VCaP (cell line): ENCODE measurements at regions not wholly inside any gene's neighbourhood (a gene's known extent, or its start where the extent isn't known, plus 50 kb on each side); places are given as distances from the start of the nearest gene placed in this dataset.

ENCODE experiments used
- H3K27ac ChIP-seq: fragments of 450-650 bp; 2 replicates; pipeline ENCODE4 v1.5.1; 2017
- TF ChIP-seq, protein P1 (sequence below): fragments of 450-650 bp; conservative IDR thresholded peaks from 2 replicates; pipeline ENCODE4 v1.5.1; 2017; ENCODE audit warnings: mild to moderate bottlenecking, moderate library complexity

DNA sequence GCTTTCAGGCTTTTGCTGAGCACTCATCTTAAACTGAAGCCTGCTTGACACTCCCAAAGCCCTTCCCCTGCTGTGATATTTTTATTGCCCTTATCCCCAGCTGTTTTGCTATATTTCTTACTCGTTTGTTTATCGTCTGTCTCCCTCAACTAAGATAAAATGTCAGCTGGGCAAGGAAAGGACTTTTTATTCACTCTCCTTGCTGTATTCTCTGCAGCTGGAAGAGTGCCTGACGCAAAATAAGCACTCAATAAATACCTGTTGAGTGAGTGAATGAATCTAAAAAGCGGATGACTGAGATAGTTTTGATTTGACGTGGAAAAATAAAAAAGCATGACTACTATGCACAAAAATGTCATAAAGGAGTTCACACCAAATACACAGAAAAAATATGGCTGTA is 84.8 kb upstream of the POMGNT2 start:
- no peak overlapping the region for H3K27ac ChIP-seq

DNA sequence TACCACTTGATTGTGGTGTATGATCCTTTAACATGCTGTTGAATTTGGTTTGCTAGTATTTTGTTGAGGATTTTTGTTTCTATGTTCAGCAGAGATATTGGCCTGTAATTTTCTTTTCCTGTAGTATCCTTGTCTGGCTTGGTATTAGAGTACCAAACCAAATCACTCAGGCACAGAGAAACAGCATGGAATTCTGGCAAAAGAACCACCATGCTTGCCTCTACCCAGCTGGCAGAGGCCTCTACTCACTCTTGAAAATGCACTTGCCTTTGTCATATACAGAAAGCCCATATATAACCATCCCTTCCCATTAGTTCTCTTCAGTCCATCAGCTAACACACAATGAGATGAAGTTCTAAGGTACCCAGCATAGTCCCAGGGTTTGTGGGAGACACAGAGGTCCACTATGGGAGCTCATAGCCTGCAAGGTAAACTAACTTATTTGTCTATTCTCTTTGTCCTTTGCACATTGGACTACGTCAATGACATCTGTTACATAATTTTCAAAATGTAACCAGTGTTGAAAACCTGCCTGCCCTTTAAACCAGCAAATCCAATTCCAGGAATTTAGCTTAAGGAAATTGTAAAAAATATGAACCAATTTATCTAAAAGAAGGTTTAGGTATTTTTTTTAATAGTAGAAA is 82.1 kb upstream of the POMGNT2 start:
- H3K27ac ChIP-seq, result no peak overlapping the region
- TF ChIP-seq, protein P1, sequence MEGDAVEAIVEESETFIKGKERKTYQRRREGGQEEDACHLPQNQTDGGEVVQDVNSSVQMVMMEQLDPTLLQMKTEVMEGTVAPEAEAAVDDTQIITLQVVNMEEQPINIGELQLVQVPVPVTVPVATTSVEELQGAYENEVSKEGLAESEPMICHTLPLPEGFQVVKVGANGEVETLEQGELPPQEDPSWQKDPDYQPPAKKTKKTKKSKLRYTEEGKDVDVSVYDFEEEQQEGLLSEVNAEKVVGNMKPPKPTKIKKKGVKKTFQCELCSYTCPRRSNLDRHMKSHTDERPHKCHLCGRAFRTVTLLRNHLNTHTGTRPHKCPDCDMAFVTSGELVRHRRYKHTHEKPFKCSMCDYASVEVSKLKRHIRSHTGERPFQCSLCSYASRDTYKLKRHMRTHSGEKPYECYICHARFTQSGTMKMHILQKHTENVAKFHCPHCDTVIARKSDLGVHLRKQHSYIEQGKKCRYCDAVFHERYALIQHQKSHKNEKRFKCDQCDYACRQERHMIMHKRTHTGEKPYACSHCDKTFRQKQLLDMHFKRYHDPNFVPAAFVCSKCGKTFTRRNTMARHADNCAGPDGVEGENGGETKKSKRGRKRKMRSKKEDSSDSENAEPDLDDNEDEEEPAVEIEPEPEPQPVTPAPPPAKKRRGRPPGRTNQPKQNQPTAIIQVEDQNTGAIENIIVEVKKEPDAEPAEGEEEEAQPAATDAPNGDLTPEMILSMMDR, result no peak

More for the DNA sequence above, 84.8 kb upstream of the POMGNT2 start:
- TF ChIP-seq, protein P1, result no peak

DNA sequence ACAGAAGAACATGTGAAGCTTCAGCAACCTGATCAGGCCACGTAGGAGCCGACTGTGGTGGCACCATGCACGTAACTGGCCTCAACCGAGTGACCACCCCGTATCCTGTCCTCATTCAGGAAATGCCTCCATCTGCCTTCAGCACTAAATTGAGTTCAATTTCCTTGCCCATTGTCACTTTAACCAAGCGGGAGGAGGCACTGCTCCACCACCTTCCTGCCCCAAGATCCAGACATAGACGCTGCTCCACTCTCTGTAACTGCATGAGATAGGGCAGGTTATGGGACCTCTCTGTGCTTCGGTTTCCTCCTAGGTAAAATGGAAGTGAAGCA is 80.1 kb upstream of the POMGNT2 start:
- no peak overlapping the region for H3K27ac ChIP-seq
- TF ChIP-seq, protein P1, result no peak

DNA sequence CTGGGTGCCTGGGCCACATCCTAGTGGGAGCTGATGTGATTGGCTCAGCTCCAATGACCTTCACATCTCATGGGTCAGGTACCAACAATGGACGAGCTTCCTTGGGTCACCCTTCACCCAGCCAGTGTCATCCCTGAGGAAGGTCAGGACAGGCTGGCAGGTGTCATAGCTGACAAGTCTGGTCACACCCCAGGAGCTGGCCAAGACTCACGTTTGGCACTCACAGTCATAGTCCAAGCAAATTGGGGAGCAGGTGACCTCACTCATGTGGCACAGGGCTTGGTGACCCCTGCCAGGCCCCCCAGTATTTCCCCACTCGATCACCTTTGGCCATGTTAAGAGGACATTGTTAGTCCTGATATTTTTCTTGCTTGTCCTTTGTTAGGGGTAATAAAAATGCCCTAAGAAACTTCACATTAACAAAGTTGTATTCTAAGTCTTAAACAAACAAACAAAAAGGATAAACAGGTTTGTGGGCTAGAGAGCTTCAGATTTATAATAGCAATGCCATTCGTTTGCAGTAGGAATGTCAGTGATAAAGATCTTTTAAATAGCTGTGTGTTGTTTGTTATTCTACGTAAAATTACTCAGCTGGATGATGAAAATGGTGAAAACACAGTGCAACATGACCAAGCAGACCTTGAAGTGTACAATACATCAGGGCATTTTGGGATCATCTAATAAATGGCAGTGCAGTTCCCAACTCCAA is 79.5 kb upstream of the POMGNT2 start:
- TF ChIP-seq, protein P1, result no peak
- no peak overlapping the region for H3K27ac ChIP-seq

DNA sequence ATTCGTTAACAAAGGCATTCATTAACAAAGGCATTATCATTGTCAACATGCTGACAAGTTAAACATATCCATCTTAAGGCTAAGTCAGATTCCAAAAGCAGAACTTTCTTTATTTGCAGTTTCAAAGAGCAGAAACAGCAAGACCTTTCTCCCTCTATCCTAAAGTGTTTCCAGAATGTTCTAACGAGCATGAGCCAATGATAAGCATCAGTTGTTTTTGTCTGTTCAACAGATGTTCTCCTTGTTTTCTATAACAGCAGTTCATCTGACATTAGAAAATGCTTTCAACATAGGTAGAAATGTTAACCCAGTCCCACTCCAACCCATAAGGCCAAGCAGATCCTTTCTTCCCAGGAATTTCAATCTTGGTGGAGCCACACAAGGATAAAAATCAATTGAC is 77.6 kb upstream of the POMGNT2 start:
- TF ChIP-seq, protein P1, result no peak
- H3K27ac ChIP-seq, result no peak overlapping the region

DNA sequence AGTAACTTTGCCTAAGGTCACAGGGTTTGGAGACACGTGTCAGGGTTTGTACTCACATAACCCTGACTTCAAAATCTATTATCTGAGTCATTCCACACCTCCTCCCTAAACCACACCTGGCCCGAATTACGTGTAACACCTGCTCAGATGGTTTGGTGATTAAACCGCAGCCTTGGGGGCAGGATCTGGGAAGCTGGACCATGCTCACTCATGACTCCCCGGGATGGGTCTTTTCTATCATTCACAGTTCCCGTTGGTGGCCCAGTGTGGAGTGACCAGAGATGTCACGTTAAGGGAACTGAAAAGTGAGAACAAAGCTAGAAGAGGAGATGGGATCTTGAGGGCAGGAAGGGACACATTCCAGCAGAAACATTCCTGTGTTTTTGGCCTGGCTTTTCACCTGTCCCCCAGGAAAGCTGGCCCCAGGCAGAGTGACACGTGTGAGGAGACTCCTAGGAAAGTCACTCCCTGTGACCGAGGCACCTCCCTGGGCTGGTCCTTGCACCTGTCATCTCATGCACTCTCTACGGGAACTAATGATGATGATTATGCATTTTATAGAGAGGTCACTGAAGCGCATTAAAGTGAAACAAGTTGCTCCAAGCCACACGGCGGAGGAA is 75.4 kb upstream of the POMGNT2 start:
- no peak overlapping the region for H3K27ac ChIP-seq
- TF ChIP-seq, protein P1, result no peak

DNA sequence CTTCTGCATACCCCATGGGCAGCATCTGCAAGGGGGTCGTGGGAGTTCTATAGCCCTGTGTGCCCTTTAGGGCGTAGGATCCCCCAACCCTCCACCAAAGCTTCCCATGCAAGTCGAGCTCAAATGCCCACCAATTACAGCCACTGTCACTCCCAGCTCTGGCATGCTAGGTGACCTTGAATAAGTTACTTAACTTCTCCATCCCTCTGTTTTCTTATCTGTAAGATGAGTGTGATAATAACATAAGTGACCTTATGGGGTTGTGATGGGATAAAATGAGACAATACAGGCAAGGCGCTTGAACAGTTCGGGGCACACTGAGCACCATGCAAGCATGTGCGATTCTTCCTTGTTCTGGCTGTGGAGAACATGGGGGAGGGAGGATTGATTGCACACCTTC is 74.8 kb upstream of the POMGNT2 start:
- TF ChIP-seq, protein P1, result no peak
- H3K27ac ChIP-seq, result no peak overlapping the region
